H1 (cell line): ENCODE measurements at regions not wholly inside any gene's neighbourhood (a gene's known extent, or its start where the extent isn't known, plus 50 kb on each side); places are given as distances from the start of the nearest gene placed in this dataset.

Experiments
- CTCF ChIA-PET: fragments of 300-600 bp; sonication (Branson Sonifier 250); formaldehyde crosslinking; loops from one replicate; lab custom pipeline; 2021; ENCODE audit not compliant: partially characterized antibody; lab: Charles Lee
- POLR2A ChIA-PET: fragments of 300-600 bp; sonication (Branson Sonifier 250); formaldehyde crosslinking; loops from one replicate; lab custom pipeline; 2021; ENCODE audit warnings: inconsistent platforms; ENCODE audit not compliant: partially characterized antibody; lab: Charles Lee
- DNase-seq, 2 experiments: peaks; one replicate each; pipeline versions ENCODE4 v3.0.0 to v3.0.0-alpha.2; 2010 to 2022; ENCODE audit warnings: low spot score in 2 of 2, low read depth in 1 of 2, mixed read lengths in 1 of 2
- FAIRE-seq: peaks from 2 replicates; lab custom pipeline; 2011; peaks lifted over from hg19 to GRCh38; lab: Jason Lieb, UNC
- H2AFZ ChIP-seq: 2 replicates; pipeline ENCODE4 v1.8.1; 2012; ENCODE audit warnings: low read length, inconsistent platforms
- H2AK5ac ChIP-seq: 2 replicates; pipeline ENCODE4 v1.6.1; 2013; ENCODE audit warnings: low read depth, low read length
- H2BK120ac ChIP-seq: replicated peaks from 2 replicates; pipeline ENCODE3; 2013; ENCODE audit warnings: low read depth, low read length, inconsistent platforms
- H2BK12ac ChIP-seq: 2 replicates; pipeline ENCODE4 v1.6.1; 2013; ENCODE audit warnings: low read depth, low read length
- H2BK15ac ChIP-seq: 2 replicates; pipeline ENCODE4 v1.6.1; 2013; ENCODE audit warnings: low read length
- H2BK20ac ChIP-seq: 2 replicates; pipeline ENCODE4 v1.6.1; 2013; ENCODE audit warnings: low read length
- H2BK5ac ChIP-seq: 2 replicates; pipeline ENCODE4 v1.6.1; 2013; ENCODE audit warnings: low read depth, low read length
- H3K14ac ChIP-seq: 2 replicates; pipeline ENCODE4 v1.6.1; 2013; ENCODE audit warnings: inconsistent platforms; ENCODE audit not compliant: insufficient read length
- H3K18ac ChIP-seq: 2 replicates; pipeline ENCODE4 v1.6.1; 2013; ENCODE audit warnings: low read length; ENCODE audit errors: extremely low read depth
- H3K23ac ChIP-seq: 2 replicates; pipeline ENCODE4 v1.6.1; 2013; ENCODE audit warnings: inconsistent platforms; ENCODE audit not compliant: insufficient read length
- H3K23me2 ChIP-seq: 2 replicates; pipeline ENCODE4 v1.6.1; 2013; ENCODE audit warnings: low read depth, low read length
- H3K27ac ChIP-seq: 2 replicates; pipeline ENCODE4 v1.6.1; 2011; ENCODE audit warnings: low read depth, low read length, inconsistent platforms
- H3K27me3 ChIP-seq, 4 experiments: replicated peaks in 1 of 4; 1 replicate in 1 of 4; 2 replicates in 3 of 4; pipeline versions ENCODE4 v1.6.1 to v1.8.1; 2011 to 2013; ENCODE audit warnings: low read length in 3 of 4, mild to moderate bottlenecking in 3 of 4, inconsistent platforms in 2 of 4, mixed read lengths in 2 of 4, moderate library complexity in 1 of 4; ENCODE audit not compliant: control insufficient read depth in 3 of 4, insufficient read depth in 3 of 4; ENCODE audit errors: extremely low read depth in 1 of 4
- H3K36me3 ChIP-seq, 4 experiments: 2 replicates each; pipeline versions ENCODE4 v1.6.1 to v1.8.1; 2011 to 2013; ENCODE audit warnings: mild to moderate bottlenecking in 4 of 4, low read length in 3 of 4, moderate library complexity in 2 of 4, control low read depth in 1 of 4, inconsistent platforms in 1 of 4; ENCODE audit not compliant: insufficient read depth in 4 of 4, control insufficient read depth in 2 of 4
- H3K4ac ChIP-seq: replicated peaks from 2 replicates; pipeline ENCODE3; 2013; ENCODE audit warnings: low read length, low read depth, mixed read lengths, inconsistent platforms; ENCODE audit not compliant: insufficient read length
- H3K4me1 ChIP-seq, 4 experiments: replicated peaks in 1 of 4; 1 replicate in 1 of 4; 2 replicates in 3 of 4; pipeline versions ENCODE4 v1.6.1 to v1.8.1; 2011 to 2013; ENCODE audit warnings: low read length in 3 of 4, inconsistent platforms in 2 of 4, mixed read lengths in 1 of 4; ENCODE audit not compliant: insufficient read depth in 4 of 4, control insufficient read depth in 3 of 4
- H3K4me2 ChIP-seq, 2 experiments: 2 replicates each; pipeline versions ENCODE4 v1.6.1 to v1.8.1; 2011 to 2013; ENCODE audit warnings: low read depth in 2 of 2, low read length in 2 of 2, control low read depth in 1 of 2, inconsistent platforms in 1 of 2, mild to moderate bottlenecking in 1 of 2; ENCODE audit not compliant: insufficient read depth in 1 of 2
- H3K4me3 ChIP-seq, 4 experiments: fragments of 200-600, 300-600 bp in 1 of 4; sonication (generic), shearing (Covaris generic), sonication (Bioruptor Twin) in 1 of 4; 2 replicates each; pipeline versions ENCODE4 v1.5.1 to v1.8.1; 2011 to 2016; ENCODE audit warnings: low read length in 4 of 4, low read depth in 3 of 4, control low read depth in 2 of 4, inconsistent platforms in 2 of 4, mild to moderate bottlenecking in 2 of 4, mixed read lengths in 1 of 4, moderate library complexity in 1 of 4; ENCODE audit not compliant: insufficient read depth in 2 of 4; ENCODE audit errors: extremely low read depth in 1 of 4
- H3K56ac ChIP-seq: replicated peaks from 2 replicates; pipeline ENCODE3; 2013; ENCODE audit warnings: low read depth, mild to moderate bottlenecking, mixed read lengths, low read length, inconsistent platforms; ENCODE audit not compliant: insufficient read length
- H3K79me1 ChIP-seq: 2 replicates; pipeline ENCODE4 v1.6.1; 2013; ENCODE audit warnings: low read depth, low read length, control low read depth
- H3K79me2 ChIP-seq, 2 experiments: 2 replicates each; pipeline versions ENCODE4 v1.6.1 to v1.8.1; 2012 to 2013; ENCODE audit warnings: low read length in 2 of 2, mild to moderate bottlenecking in 2 of 2, inconsistent platforms in 1 of 2; ENCODE audit not compliant: insufficient read depth in 2 of 2, control insufficient read depth in 1 of 2
- H3K9ac ChIP-seq, 4 experiments: replicated peaks in 1 of 4; 1 replicate in 1 of 4; 2 replicates in 3 of 4; pipeline versions ENCODE4 v1.6.1 to v1.8.1; 2011 to 2013; ENCODE audit warnings: low read depth in 3 of 4, low read length in 3 of 4, control low read depth in 2 of 4, mild to moderate bottlenecking in 2 of 4, moderate library complexity in 2 of 4, inconsistent platforms in 1 of 4; ENCODE audit errors: extremely low read depth in 1 of 4
- H3K9me3 ChIP-seq, 2 experiments: 2 replicates each; pipeline versions ENCODE4 v1.6.1 to v1.8.1; 2012 to 2013; ENCODE audit warnings: mild to moderate bottlenecking in 2 of 2, moderate library complexity in 2 of 2, control low read depth in 1 of 2, inconsistent platforms in 1 of 2, low read depth in 1 of 2, low read length in 1 of 2, mixed read lengths in 1 of 2; ENCODE audit not compliant: insufficient read depth in 2 of 2
- H4K20me1 ChIP-seq, 2 experiments: replicated peaks in 1 of 2; 2 replicates each; pipeline versions ENCODE3 to v1.8.1; 2011 to 2013; ENCODE audit warnings: inconsistent platforms in 2 of 2, low read length in 2 of 2, mild to moderate bottlenecking in 1 of 2; ENCODE audit not compliant: insufficient read depth in 2 of 2, control insufficient read depth in 1 of 2
- H4K5ac ChIP-seq: 2 replicates; pipeline ENCODE4 v1.6.1; 2013; ENCODE audit warnings: low read length, low read depth, mixed read lengths, inconsistent platforms; ENCODE audit not compliant: insufficient read length
- H4K8ac ChIP-seq: 2 replicates; pipeline ENCODE4 v1.8.0; 2013; ENCODE audit warnings: mild to moderate bottlenecking, moderate library complexity, low read length, inconsistent platforms; ENCODE audit not compliant: insufficient read depth; ENCODE audit errors: extremely low read depth
- H4K91ac ChIP-seq: replicated peaks from 2 replicates; pipeline ENCODE3; 2013; ENCODE audit warnings: low read length, mixed read lengths, inconsistent platforms; ENCODE audit not compliant: insufficient read length
- KDM4A ChIP-seq: IDR thresholded peaks from one replicate; pipeline ENCODE4 v1.7.1; 2012; ENCODE audit warnings: low read depth, mild to moderate bottlenecking, moderate library complexity, low read length, inconsistent platforms; ENCODE audit not compliant: severe bottlenecking
- WGBS, 2 experiments: shearing (Covaris generic) in 1 of 2; methylation state at CpG; one replicate each; pipeline versions ENCODE4 v1.1.6 to v1.1.7; 2013 to 2015; ENCODE audit warnings: low lambda C conversion rate in 2 of 2, mixed read lengths in 2 of 2, inconsistent platforms in 1 of 2, low coverage in 1 of 2, missing lambda C conversion rate in 1 of 2; ENCODE audit not compliant: insufficient replicate concordance in 2 of 2, insufficient coverage in 1 of 2, insufficient read length in 1 of 2; ENCODE audit errors: extremely low coverage in 1 of 2, missing lambda C conversion rate in 1 of 2; 5-methylcytosine and 5-hydroxymethylcytosine counted together

- Histone ChIP-seq H3K23me2 (no peaks in the 10 kb centered on the region; the same call in 1 of the 2 replicates), H3K4me1 (peaks cover 0 to 26% (median 17%) of the 10 kb centered on the region in 4 experiments), H2AK5ac (no peak overlapping the region), H3K56ac (no peak overlapping the region), H3K79me1 (no peaks in the 10 kb centered on the region), H3K23ac (no peak overlapping the region), H3K9me3 (no peaks in the 10 kb centered on the region), H3K27me3 (peaks cover 0 to 2% (median 0%) of the 10 kb centered on the region in 4 experiments; a peak in 1 of 7 replicates), H2BK120ac (no peak overlapping the region), H2BK15ac (no peak overlapping the region), H4K91ac (no peak overlapping the region), H3K4me3 (no peak overlapping the region), H3K79me2 (no peaks in the 10 kb centered on the region), H2BK5ac (no peak overlapping the region), H2BK12ac (no peak overlapping the region), H3K4ac (no peak overlapping the region), H4K5ac (no peak overlapping the region), H2BK20ac (no peak overlapping the region), H3K27ac (no peak overlapping the region), H4K20me1 (no peaks in the 10 kb centered on the region), H4K8ac (no peak overlapping the region), H2AFZ (no peak overlapping the region), H3K18ac (no peak overlapping the region), H3K36me3 (no peaks in the 10 kb centered on the region), H3K14ac (no peak overlapping the region), H3K9ac (no peak overlapping the region), H3K4me2 (peak overlapping the region; percentile 6 to 67; a peak in 2 of 4 replicates)
- no peak for TF ChIP-seq KDM4A
- WGBS, 2 experiments: 76% methylated on average over 3 of the region's 3 CpGs; no CpG with 5 or more reads in 1 of the 2 experiments
- POLR2A ChIA-PET: no interaction called here
- CTCF ChIA-PET: no interaction called here
- FAIRE-seq (no peak), DNase-seq (no peak)
Measured at GRCh38 chr5:167303582-167303981, 987.9 kb upstream of the WWC1 start.
